ENCODE measurements at regions not wholly inside any gene's neighbourhood (a gene's known extent, or its start where the extent isn't known, plus 50 kb on each side); places are given as distances from the start of the nearest gene placed in this dataset.

GRCh38 chr10:9449530-9449929, 1395.0 kb downstream of the GATA3 start:
- Histone ChIP-seq H2AK5ac (ENCODE audit: low read depth, low read length) (no peak overlapping the region), H3K27me3 (ENCODE audit: control insufficient read depth, insufficient read depth, low read length) (no peaks in the 10 kb centered on the region), H2BK5ac (ENCODE audit: low read depth, low read length, poor library complexity, severe bottlenecking) (no peak overlapping the region), H2AK9ac (replicated peaks; ENCODE audit: low read depth, low read length, poor library complexity) (no peak overlapping the region), H3K56ac (ENCODE audit: extremely low read depth, insufficient read depth, low read length) (no peak overlapping the region), H3K4me1 (ENCODE audit: control insufficient read depth, insufficient read depth, low read length) (no peaks in the 10 kb centered on the region), H3K36me3 (ENCODE audit: control insufficient read depth, insufficient read depth, low read length) (no peaks in the 10 kb centered on the region), H4K8ac (ENCODE audit: low read depth in 2 of 2, low read length in 2 of 2) (no peak overlapping the region), H3K14ac (replicated peaks; ENCODE audit: low read depth, low read length) (no peak overlapping the region), H4K91ac (ENCODE audit: insufficient read depth, low read depth, low read length) (no peak overlapping the region), H3K4ac (ENCODE audit: low read depth, low read length) (no peak overlapping the region), H3K4me3 (ENCODE audit: insufficient read depth, low read depth, low read length) (no peak overlapping the region), H3K23ac (ENCODE audit: low read depth, low read length) (no peak overlapping the region), H3K9me3 (ENCODE audit: control insufficient read depth, insufficient read depth, low read length) (peaks cover 2% of the 10 kb centered on the region; the same call in 1 of the 2 replicates), H3K9me1 (ENCODE audit: insufficient read depth, low read length) (no peaks in the 10 kb centered on the region), H2BK15ac (ENCODE audit: low read depth, low read length) (no peak overlapping the region), H3K79me1 (ENCODE audit: low read depth in 1 of 2, low read length in 2 of 2) (no peaks in the 10 kb centered on the region), H2BK120ac (ENCODE audit: low read depth, low read length) (no peak overlapping the region), H3K4me2 (ENCODE audit: low read depth, low read length) (no peak overlapping the region), H2BK20ac (ENCODE audit: low read depth, low read length) (no peak overlapping the region), H3K9ac (ENCODE audit: low read depth, low read length) (no peak overlapping the region), H3K27ac (ENCODE audit: insufficient read depth, low read length) (no peak overlapping the region), H4K20me1 (ENCODE audit: insufficient read depth, low read length) (no peaks in the 10 kb centered on the region), H3K18ac (ENCODE audit: low read depth, low read length) (no peak overlapping the region), H4K5ac (ENCODE audit: low read depth, low read length) (no peak overlapping the region), H2AFZ (replicated peaks; ENCODE audit: low read length, poor library complexity) (no peak overlapping the region)
- CTCF ChIA-PET, result no interaction called here
- dilution Hi-C loops (cut with HindIII; ENCODE audit: low sequenced_read_pairs, unreplicated experiment) (no loop called here), in situ Hi-C loops (cut with MboI; ENCODE audit: low sequenced_read_pairs) (no loop called here), intact Hi-C loops (cut with micrococcal nuclease) (no loop called here)
- no TSS peak for BruUV-seq (replicated peaks)
- TF ChIP-seq CEBPB (IDR thresholded peaks at IDR 0.05; ENCODE audit: low read depth, low read length), result no peak
- no peak for TF ChIP-seq MXI1 (IDR thresholded peaks at IDR 0.05; ENCODE audit: borderline replicate concordance, low read depth, low read length)
- no peak for TF ChIP-seq MAZ (IDR thresholded peaks at IDR 0.05; ENCODE audit: borderline replicate concordance, low read depth, low read length)
- TF ChIP-seq SMC3 (IDR thresholded peaks at IDR 0.05; ENCODE audit: low read depth, low read length), result no peak
- no peak for TF ChIP-seq RAD21 (IDR thresholded peaks at IDR 0.05; ENCODE audit: low read length)
- no peak for TF ChIP-seq USF2 (IDR thresholded peaks at IDR 0.05; ENCODE audit: low read depth, low read length)
- TF ChIP-seq FOS (IDR thresholded peaks at IDR 0.05; ENCODE audit: low read depth, low read length), result no peak
- TF ChIP-seq POLR2A (IDR thresholded peaks at IDR 0.05; ENCODE audit: low read depth, low read length), result no peak
- TF ChIP-seq ELK1 (IDR thresholded peaks at IDR 0.05; ENCODE audit: borderline replicate concordance, low read depth, low read length), result no peak
- DNase-seq, result no peak
- POLR2A ChIA-PET (ENCODE audit: unreplicated experiment), result no interaction called here
- WGBS, 2 experiments (ENCODE audit: extremely low coverage in 2 of 2, insufficient read length in 1 of 2), result no CpG with 5 or more reads among the region's 2 CpGs
- no peak for ATAC-seq (ENCODE audit: low read depth)

All from IMR-90 (cell line).